HEK293 (cell line): ENCODE measurements at regions not wholly inside any gene's neighbourhood (a gene's known extent, or its start where the extent isn't known, plus 50 kb on each side); places are given as distances from the start of the nearest gene placed in this dataset.

Experiments used
- CTCF ChIA-PET: fragments of 350-600 bp; formaldehyde crosslinking; extraction: SDS; loops from one replicate; lab custom pipeline; 2021; ENCODE audit warnings: antibody characterized with exemption; lab: Yijun Ruan, JAX
- POLR2A ChIA-PET: fragments of 300-600 bp; formaldehyde crosslinking; extraction: SDS; loops from one replicate; lab custom pipeline; 2020; ENCODE audit warnings: antibody characterized with exemption, inconsistent platforms; lab: Yijun Ruan, JAX
- H3K27ac ChIP-seq: fragments of 200-500 bp; sonication (Bioruptor generic); 2 replicates; pipeline ENCODE4 v1.5.1; 2014; ENCODE audit warnings: low read depth, low read length, control low read depth, inconsistent platforms; ENCODE audit errors: extremely low read depth
- H3K36me3 ChIP-seq, 2 experiments: fragments of 200-500 bp in 1 of 2; sonication (Bioruptor generic) in 1 of 2; 1 replicate in 1 of 2; 2 replicates in 1 of 2; pipeline ENCODE4 v1.5.1; 2014 to 2017; ENCODE audit warnings: inconsistent platforms in 2 of 2, low read length in 2 of 2; ENCODE audit not compliant: control insufficient read depth in 2 of 2, insufficient read depth in 1 of 2
- H3K4me1 ChIP-seq: fragments of 200-500 bp; sonication (Bioruptor generic); 2 replicates; pipeline ENCODE4 v1.5.1; 2014; ENCODE audit warnings: mild to moderate bottlenecking, low read length, inconsistent platforms; ENCODE audit not compliant: control insufficient read depth, insufficient read depth
- H3K4me3 ChIP-seq: 2 replicates; pipeline ENCODE4 v1.5.1; 2011; ENCODE audit warnings: low read depth, mild to moderate bottlenecking, control low read depth, low read length, moderate library complexity
- H3K9me3 ChIP-seq: fragments of 200-500 bp; sonication (Bioruptor generic); 2 replicates; pipeline ENCODE4 v1.5.1; 2014; ENCODE audit warnings: low read depth, low read length, inconsistent platforms; ENCODE audit not compliant: control insufficient read depth, insufficient read depth
- GLIS2 ChIP-seq: fragments of 450-650 bp; formaldehyde crosslinking; IDR thresholded peaks from 2 replicates; pipeline ENCODE4 v1.5.1; 2016; ENCODE audit warnings: missing biosample characterization, missing genetic modification characterization
- HOXD13 ChIP-seq: sonication (generic); formaldehyde crosslinking; IDR thresholded peaks from 2 replicates; pipeline ENCODE4 v1.8.0; 2022; ENCODE audit warnings: missing genetic modification reagents, borderline replicate concordance
- MYNN ChIP-seq: fragments of 450-650 bp; formaldehyde crosslinking; IDR thresholded peaks from 2 replicates; pipeline ENCODE4 v1.5.1; 2016; ENCODE audit warnings: missing biosample characterization, missing genetic modification characterization, borderline replicate concordance
- WT1 ChIP-seq: fragments of 450-650 bp; formaldehyde crosslinking; IDR thresholded peaks from 2 replicates; pipeline ENCODE4 v1.5.1; 2016; ENCODE audit warnings: missing biosample characterization, missing genetic modification characterization
- ZBTB1 ChIP-seq: fragments of 450-650 bp; formaldehyde crosslinking; IDR thresholded peaks from 2 replicates; pipeline ENCODE4 v1.5.1; 2016; ENCODE audit warnings: missing biosample characterization, missing genetic modification characterization
- ZBTB48 ChIP-seq: fragments of 450-650 bp; formaldehyde crosslinking; IDR thresholded peaks from 2 replicates; pipeline ENCODE4 v1.5.1; 2016; ENCODE audit warnings: missing biosample characterization, missing genetic modification characterization
- ZNF121 ChIP-seq: fragments of 450-650 bp; formaldehyde crosslinking; IDR thresholded peaks from 2 replicates; pipeline ENCODE4 v1.5.1; 2016; ENCODE audit warnings: missing biosample characterization, missing genetic modification characterization
- ZNF16 ChIP-seq: fragments of 450-650 bp; formaldehyde crosslinking; IDR thresholded peaks from 2 replicates; pipeline ENCODE4 v1.5.1; 2016; ENCODE audit warnings: low read depth, missing biosample characterization, missing genetic modification characterization
- ZNF169 ChIP-seq: fragments of 450-650 bp; formaldehyde crosslinking; IDR thresholded peaks from 2 replicates; pipeline ENCODE4 v1.5.1; 2016; ENCODE audit warnings: missing biosample characterization, missing genetic modification characterization
- ZNF19 ChIP-seq: fragments of 450-650 bp; formaldehyde crosslinking; IDR thresholded peaks from 2 replicates; pipeline ENCODE4; 2016; ENCODE audit warnings: missing biosample characterization, missing genetic modification characterization, low read depth
- ZNF214 ChIP-seq: fragments of 450-650 bp; formaldehyde crosslinking; IDR thresholded peaks from 2 replicates; pipeline ENCODE4 v1.5.1; 2017; ENCODE audit warnings: missing biosample characterization, mild to moderate bottlenecking, missing genetic modification characterization, borderline replicate concordance
- ZNF23 ChIP-seq: fragments of 450-650 bp; formaldehyde crosslinking; IDR thresholded peaks from 2 replicates; pipeline ENCODE4 v1.5.1; 2016; ENCODE audit warnings: missing biosample characterization, missing genetic modification characterization, borderline replicate concordance
- ZNF292 ChIP-seq: fragments of 450-650 bp; formaldehyde crosslinking; IDR thresholded peaks from 2 replicates; pipeline ENCODE4 v1.5.1; 2016; ENCODE audit warnings: low read depth, missing biosample characterization, missing genetic modification characterization, borderline replicate concordance
- ZNF302 ChIP-seq: fragments of 450-650 bp; formaldehyde crosslinking; IDR thresholded peaks from 2 replicates; pipeline ENCODE4 v1.5.1; 2016; ENCODE audit warnings: missing biosample characterization, missing genetic modification characterization, low read depth
- ZNF558 ChIP-seq: fragments of 450-650 bp; formaldehyde crosslinking; IDR thresholded peaks from 2 replicates; pipeline ENCODE4 v1.5.1; 2016; ENCODE audit warnings: missing biosample characterization, missing genetic modification characterization
- ZNF621 ChIP-seq: fragments of 450-650 bp; formaldehyde crosslinking; IDR thresholded peaks from 2 replicates; pipeline ENCODE4 v1.5.1; 2017; ENCODE audit warnings: missing biosample characterization, missing genetic modification characterization
- ZNF623 ChIP-seq: fragments of 450-650 bp; formaldehyde crosslinking; IDR thresholded peaks from 2 replicates; pipeline ENCODE4 v1.5.1; 2016; ENCODE audit warnings: missing biosample characterization, missing genetic modification characterization
- ZNF747 ChIP-seq: fragments of 450-650 bp; formaldehyde crosslinking; IDR thresholded peaks from 2 replicates; pipeline ENCODE4 v1.5.1; 2016; ENCODE audit warnings: missing biosample characterization, missing genetic modification characterization
- ZNF777 ChIP-seq: fragments of 450-650 bp; formaldehyde crosslinking; IDR thresholded peaks from 2 replicates; pipeline ENCODE4 v1.5.1; 2017; ENCODE audit warnings: missing biosample characterization, missing genetic modification characterization, borderline replicate concordance
- TF ChIP-seq, protein P1 (sequence below): fragments of 450-650 bp; formaldehyde crosslinking; IDR thresholded peaks from 2 replicates; pipeline ENCODE4 v1.5.1; 2016; ENCODE audit warnings: missing biosample characterization, missing genetic modification characterization
- TF ChIP-seq, protein P2 (sequence below): fragments of 450-650 bp; formaldehyde crosslinking; IDR thresholded peaks from 2 replicates; pipeline ENCODE4 v1.5.1; 2017; ENCODE audit warnings: missing biosample characterization, missing genetic modification characterization
- TF ChIP-seq, protein P3 (sequence below): fragments of 450-650 bp; IDR thresholded peaks from 2 replicates; pipeline ENCODE4 v1.5.1; 2018; ENCODE audit warnings: missing biosample characterization, missing genetic modification characterization
- TF ChIP-seq, protein P4 (sequence below): fragments of 450-650 bp; formaldehyde crosslinking; IDR thresholded peaks from 2 replicates; pipeline ENCODE4 v1.5.1; 2016; ENCODE audit warnings: missing biosample characterization, missing genetic modification characterization
- TF ChIP-seq, protein P5 (sequence below): fragments of 450-650 bp; formaldehyde crosslinking; IDR thresholded peaks from 2 replicates; pipeline ENCODE4 v1.5.1; 2016; ENCODE audit warnings: missing biosample characterization, missing genetic modification characterization, borderline replicate concordance
- TF ChIP-seq, protein P6 (sequence below): fragments of 450-650 bp; formaldehyde crosslinking; IDR thresholded peaks from 2 replicates; pipeline ENCODE4 v1.5.1; 2017; ENCODE audit warnings: missing biosample characterization, missing genetic modification characterization

DNA sequence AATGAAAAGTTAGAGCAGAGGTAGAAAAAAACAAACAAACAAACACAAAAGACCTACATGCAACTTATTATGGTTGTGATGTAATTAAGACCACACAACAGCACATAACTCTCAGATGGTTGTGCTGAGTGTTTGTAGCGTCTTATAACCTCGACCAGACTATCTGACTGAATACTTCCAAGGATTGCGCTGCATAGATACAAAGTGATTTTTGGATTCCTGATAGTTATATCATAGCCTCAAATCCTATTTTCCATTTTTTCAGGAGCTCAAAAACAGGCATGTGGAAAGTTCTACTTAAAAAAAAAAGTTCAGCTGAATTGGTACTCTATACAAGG, 236.1 kb downstream of the SPRY1 start:
- Histone ChIP-seq H3K36me3 (no peaks in the 10 kb centered on the region), H3K4me1 (no peaks in the 10 kb centered on the region), H3K27ac (no peak overlapping the region), H3K9me3 (no peaks in the 10 kb centered on the region), H3K4me3 (no peak overlapping the region)
- ChIA-PET CTCF (no interaction called here), POLR2A (no interaction called here)
- TF ChIP-seq ZNF169 (no peak), ZNF121 (tag by site-specific recombination) (no peak), HOXD13 (CRISPR knock-in tag) (no peak), ZNF558 (no peak), ZNF302 (no peak), ZNF214 (tag by site-specific recombination) (no peak), ZNF623 (tag by site-specific recombination) (no peak)
- TF ChIP-seq, protein P1, sequence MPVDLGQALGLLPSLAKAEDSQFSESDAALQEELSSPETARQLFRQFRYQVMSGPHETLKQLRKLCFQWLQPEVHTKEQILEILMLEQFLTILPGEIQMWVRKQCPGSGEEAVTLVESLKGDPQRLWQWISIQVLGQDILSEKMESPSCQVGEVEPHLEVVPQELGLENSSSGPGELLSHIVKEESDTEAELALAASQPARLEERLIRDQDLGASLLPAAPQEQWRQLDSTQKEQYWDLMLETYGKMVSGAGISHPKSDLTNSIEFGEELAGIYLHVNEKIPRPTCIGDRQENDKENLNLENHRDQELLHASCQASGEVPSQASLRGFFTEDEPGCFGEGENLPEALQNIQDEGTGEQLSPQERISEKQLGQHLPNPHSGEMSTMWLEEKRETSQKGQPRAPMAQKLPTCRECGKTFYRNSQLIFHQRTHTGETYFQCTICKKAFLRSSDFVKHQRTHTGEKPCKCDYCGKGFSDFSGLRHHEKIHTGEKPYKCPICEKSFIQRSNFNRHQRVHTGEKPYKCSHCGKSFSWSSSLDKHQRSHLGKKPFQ = no peak
- TF ChIP-seq, protein P2, sequence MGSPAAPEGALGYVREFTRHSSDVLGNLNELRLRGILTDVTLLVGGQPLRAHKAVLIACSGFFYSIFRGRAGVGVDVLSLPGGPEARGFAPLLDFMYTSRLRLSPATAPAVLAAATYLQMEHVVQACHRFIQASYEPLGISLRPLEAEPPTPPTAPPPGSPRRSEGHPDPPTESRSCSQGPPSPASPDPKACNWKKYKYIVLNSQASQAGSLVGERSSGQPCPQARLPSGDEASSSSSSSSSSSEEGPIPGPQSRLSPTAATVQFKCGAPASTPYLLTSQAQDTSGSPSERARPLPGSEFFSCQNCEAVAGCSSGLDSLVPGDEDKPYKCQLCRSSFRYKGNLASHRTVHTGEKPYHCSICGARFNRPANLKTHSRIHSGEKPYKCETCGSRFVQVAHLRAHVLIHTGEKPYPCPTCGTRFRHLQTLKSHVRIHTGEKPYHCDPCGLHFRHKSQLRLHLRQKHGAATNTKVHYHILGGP (tag by site-specific recombination) = no peak
- TF ChIP-seq, protein P3, sequence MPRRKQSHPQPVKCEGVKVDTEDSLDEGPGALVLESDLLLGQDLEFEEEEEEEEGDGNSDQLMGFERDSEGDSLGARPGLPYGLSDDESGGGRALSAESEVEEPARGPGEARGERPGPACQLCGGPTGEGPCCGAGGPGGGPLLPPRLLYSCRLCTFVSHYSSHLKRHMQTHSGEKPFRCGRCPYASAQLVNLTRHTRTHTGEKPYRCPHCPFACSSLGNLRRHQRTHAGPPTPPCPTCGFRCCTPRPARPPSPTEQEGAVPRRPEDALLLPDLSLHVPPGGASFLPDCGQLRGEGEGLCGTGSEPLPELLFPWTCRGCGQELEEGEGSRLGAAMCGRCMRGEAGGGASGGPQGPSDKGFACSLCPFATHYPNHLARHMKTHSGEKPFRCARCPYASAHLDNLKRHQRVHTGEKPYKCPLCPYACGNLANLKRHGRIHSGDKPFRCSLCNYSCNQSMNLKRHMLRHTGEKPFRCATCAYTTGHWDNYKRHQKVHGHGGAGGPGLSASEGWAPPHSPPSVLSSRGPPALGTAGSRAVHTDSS (tag by site-specific recombination) = no peak
- TF ChIP-seq, protein P4, sequence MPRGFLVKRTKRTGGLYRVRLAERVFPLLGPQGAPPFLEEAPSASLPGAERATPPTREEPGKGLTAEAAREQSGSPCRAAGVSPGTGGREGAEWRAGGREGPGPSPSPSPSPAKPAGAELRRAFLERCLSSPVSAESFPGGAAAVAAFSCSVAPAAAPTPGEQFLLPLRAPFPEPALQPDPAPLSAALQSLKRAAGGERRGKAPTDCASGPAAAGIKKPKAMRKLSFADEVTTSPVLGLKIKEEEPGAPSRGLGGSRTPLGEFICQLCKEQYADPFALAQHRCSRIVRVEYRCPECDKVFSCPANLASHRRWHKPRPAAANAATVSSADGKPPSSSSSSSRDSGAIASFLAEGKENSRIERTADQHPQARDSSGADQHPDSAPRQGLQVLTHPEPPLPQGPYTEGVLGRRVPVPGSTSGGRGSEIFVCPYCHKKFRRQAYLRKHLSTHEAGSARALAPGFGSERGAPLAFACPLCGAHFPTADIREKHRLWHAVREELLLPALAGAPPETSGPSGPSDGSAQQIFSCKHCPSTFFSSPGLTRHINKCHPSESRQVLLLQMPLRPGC (tag by site-specific recombination) = no peak
- TF ChIP-seq, protein P5, sequence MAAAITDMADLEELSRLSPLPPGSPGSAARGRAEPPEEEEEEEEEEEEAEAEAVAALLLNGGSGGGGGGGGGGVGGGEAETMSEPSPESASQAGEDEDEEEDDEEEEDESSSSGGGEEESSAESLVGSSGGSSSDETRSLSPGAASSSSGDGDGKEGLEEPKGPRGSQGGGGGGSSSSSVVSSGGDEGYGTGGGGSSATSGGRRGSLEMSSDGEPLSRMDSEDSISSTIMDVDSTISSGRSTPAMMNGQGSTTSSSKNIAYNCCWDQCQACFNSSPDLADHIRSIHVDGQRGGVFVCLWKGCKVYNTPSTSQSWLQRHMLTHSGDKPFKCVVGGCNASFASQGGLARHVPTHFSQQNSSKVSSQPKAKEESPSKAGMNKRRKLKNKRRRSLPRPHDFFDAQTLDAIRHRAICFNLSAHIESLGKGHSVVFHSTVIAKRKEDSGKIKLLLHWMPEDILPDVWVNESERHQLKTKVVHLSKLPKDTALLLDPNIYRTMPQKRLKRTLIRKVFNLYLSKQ (tag by site-specific recombination) = no peak

DNA sequence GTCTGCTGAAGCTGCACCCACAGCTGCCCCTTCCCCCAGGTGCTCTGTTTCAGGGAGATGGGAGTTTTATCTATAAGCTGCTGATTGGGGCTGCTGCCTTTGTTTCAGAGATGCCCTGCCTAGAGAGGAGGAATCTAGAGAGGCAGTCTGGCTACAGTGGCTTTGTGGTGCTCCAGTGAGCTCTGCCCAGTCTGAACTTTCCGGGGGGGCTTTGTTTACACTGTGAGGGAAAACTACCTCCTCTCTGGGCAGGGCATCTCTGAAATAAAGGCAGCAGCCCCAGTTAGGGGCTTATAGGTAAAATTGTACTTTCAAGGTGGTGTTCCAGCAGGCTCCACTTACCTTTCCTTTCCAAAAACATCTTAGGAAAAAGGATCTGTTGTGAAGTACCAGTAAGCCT, 242.2 kb downstream of the SPRY1 start:
- CTCF ChIA-PET = interaction anchor here (0.5 kb wide), 1 partner anchor 135 kb away, joined by 4 read pairs; no protein-coding TSS in a partner anchor
- Histone ChIP-seq H3K4me3 (no peak overlapping the region), H3K27ac (no peak overlapping the region)
- no peak for TF ChIP-seq WT1 (tag by site-specific recombination)
- TF ChIP-seq ZNF747 = no peak
- no peak for TF ChIP-seq ZNF16
- no peak for TF ChIP-seq ZNF777 (tag by site-specific recombination)
- TF ChIP-seq ZNF19 = no peak
- no peak for TF ChIP-seq ZNF292 (tag by site-specific recombination)
- TF ChIP-seq MYNN (tag by site-specific recombination) = no peak
- TF ChIP-seq, protein P6, sequence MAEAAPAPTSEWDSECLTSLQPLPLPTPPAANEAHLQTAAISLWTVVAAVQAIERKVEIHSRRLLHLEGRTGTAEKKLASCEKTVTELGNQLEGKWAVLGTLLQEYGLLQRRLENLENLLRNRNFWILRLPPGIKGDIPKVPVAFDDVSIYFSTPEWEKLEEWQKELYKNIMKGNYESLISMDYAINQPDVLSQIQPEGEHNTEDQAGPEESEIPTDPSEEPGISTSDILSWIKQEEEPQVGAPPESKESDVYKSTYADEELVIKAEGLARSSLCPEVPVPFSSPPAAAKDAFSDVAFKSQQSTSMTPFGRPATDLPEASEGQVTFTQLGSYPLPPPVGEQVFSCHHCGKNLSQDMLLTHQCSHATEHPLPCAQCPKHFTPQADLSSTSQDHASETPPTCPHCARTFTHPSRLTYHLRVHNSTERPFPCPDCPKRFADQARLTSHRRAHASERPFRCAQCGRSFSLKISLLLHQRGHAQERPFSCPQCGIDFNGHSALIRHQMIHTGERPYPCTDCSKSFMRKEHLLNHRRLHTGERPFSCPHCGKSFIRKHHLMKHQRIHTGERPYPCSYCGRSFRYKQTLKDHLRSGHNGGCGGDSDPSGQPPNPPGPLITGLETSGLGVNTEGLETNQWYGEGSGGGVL (tag by site-specific recombination) = no peak
- no peak for TF ChIP-seq ZBTB1
- no peak for TF ChIP-seq ZNF23 (tag by site-specific recombination)
- no peak for TF ChIP-seq ZBTB48 (tag by site-specific recombination)
- TF ChIP-seq, protein P4 (tag by site-specific recombination) = no peak
- TF ChIP-seq GLIS2 (tag by site-specific recombination) = no peak
- no peak for TF ChIP-seq ZNF621 (tag by site-specific recombination)
- TF ChIP-seq, all 188 proteins: peak for 0
- H3K9me3 ChIP-seq = no peaks in the 10 kb centered on the region
- POLR2A ChIA-PET = no interaction called here
- no peaks in the 10 kb centered on the region for H3K36me3 ChIP-seq
- H3K4me1 ChIP-seq = no peaks in the 10 kb centered on the region
